Ishikawa (cell line): ENCODE measurements at regions not wholly inside any gene's neighbourhood (a gene's known extent, or its start where the extent isn't known, plus 50 kb on each side); places are given as distances from the start of the nearest gene placed in this dataset.

Source experiments
- CEBPB ChIP-seq: IDR thresholded peaks from 2 replicates; pipeline ENCODE4 v1.6.1; 2012
- CREB1 ChIP-seq: IDR thresholded peaks from 2 replicates; pipeline ENCODE4 v1.6.1; 2012; ENCODE audit warnings: low read depth
- EGR1 ChIP-seq: IDR thresholded peaks from 2 replicates; pipeline ENCODE4 v1.6.1; 2012
- EP300 ChIP-seq: IDR thresholded peaks from 2 replicates; pipeline ENCODE4 v1.6.1; 2012; ENCODE audit warnings: borderline replicate concordance
- FOXM1 ChIP-seq: IDR thresholded peaks from 2 replicates; pipeline ENCODE4 v1.6.1; 2012; ENCODE audit warnings: low read depth, borderline replicate concordance
- NFIC ChIP-seq: IDR thresholded peaks from 2 replicates; pipeline ENCODE4 v1.6.1; 2012
- RAD21 ChIP-seq: IDR thresholded peaks from 2 replicates; pipeline ENCODE4 v1.6.1; 2012; ENCODE audit warnings: low read depth
- TAF1 ChIP-seq: IDR thresholded peaks from 2 replicates; pipeline ENCODE4 v1.6.1; 2012; ENCODE audit warnings: low read depth, mild to moderate bottlenecking
- TCF12 ChIP-seq: IDR thresholded peaks from 2 replicates; pipeline ENCODE4 v1.6.1; 2012; ENCODE audit warnings: low read depth
- TEAD4 ChIP-seq: IDR thresholded peaks from 2 replicates; pipeline ENCODE4 v1.6.1; 2012
- YY1 ChIP-seq: IDR thresholded peaks from 2 replicates; pipeline ENCODE4 v1.6.1; 2012; ENCODE audit warnings: low read depth
- ZBTB7A ChIP-seq: IDR thresholded peaks from 2 replicates; pipeline ENCODE4 v1.6.1; 2012; ENCODE audit warnings: low read depth
- TF ChIP-seq, protein P1 (sequence below): IDR thresholded peaks from 2 replicates; pipeline ENCODE4 v1.6.1; 2012
- TF ChIP-seq, protein P2 (sequence below): IDR thresholded peaks from 2 replicates; pipeline ENCODE4 v1.6.1; 2012; ENCODE audit warnings: low read depth, mild to moderate bottlenecking
- TF ChIP-seq, protein P3 (sequence below): IDR thresholded peaks from 2 replicates; pipeline ENCODE4 v1.6.1; 2012

DNA sequence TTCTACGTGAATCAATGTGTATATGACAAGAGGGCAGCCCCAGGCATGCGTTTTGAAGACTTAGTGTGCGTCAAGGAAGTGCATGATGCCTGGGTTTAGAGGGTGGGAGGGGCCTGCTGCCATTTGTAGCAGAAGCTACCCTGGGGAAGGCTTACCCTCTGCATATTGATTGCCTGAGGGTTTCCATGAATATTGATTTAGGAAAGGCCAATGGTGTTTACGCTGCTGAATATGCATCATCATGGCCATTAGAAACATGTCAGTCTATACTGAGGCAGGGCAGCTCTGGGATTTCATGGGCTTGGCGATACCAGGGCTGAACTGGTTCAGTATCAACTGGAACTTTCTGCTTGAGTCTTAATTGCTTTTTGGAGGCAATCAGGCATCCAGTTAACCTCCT is 259.3 kb downstream of the DCDC2C start:
- TF ChIP-seq, protein P1, sequence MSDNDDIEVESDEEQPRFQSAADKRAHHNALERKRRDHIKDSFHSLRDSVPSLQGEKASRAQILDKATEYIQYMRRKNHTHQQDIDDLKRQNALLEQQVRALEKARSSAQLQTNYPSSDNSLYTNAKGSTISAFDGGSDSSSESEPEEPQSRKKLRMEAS, result no peak
- TF ChIP-seq ZBTB7A, result no peak
- TF ChIP-seq NFIC, result no peak
- no peak for TF ChIP-seq TAF1
- no peak for TF ChIP-seq EP300
- no peak for TF ChIP-seq RAD21
- TF ChIP-seq, protein P2, sequence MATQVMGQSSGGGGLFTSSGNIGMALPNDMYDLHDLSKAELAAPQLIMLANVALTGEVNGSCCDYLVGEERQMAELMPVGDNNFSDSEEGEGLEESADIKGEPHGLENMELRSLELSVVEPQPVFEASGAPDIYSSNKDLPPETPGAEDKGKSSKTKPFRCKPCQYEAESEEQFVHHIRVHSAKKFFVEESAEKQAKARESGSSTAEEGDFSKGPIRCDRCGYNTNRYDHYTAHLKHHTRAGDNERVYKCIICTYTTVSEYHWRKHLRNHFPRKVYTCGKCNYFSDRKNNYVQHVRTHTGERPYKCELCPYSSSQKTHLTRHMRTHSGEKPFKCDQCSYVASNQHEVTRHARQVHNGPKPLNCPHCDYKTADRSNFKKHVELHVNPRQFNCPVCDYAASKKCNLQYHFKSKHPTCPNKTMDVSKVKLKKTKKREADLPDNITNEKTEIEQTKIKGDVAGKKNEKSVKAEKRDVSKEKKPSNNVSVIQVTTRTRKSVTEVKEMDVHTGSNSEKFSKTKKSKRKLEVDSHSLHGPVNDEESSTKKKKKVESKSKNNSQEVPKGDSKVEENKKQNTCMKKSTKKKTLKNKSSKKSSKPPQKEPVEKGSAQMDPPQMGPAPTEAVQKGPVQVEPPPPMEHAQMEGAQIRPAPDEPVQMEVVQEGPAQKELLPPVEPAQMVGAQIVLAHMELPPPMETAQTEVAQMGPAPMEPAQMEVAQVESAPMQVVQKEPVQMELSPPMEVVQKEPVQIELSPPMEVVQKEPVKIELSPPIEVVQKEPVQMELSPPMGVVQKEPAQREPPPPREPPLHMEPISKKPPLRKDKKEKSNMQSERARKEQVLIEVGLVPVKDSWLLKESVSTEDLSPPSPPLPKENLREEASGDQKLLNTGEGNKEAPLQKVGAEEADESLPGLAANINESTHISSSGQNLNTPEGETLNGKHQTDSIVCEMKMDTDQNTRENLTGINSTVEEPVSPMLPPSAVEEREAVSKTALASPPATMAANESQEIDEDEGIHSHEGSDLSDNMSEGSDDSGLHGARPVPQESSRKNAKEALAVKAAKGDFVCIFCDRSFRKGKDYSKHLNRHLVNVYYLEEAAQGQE, result no peak
- no peak for TF ChIP-seq FOXM1
- TF ChIP-seq, protein P3, sequence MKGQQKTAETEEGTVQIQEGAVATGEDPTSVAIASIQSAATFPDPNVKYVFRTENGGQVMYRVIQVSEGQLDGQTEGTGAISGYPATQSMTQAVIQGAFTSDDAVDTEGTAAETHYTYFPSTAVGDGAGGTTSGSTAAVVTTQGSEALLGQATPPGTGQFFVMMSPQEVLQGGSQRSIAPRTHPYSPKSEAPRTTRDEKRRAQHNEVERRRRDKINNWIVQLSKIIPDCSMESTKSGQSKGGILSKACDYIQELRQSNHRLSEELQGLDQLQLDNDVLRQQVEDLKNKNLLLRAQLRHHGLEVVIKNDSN, result no peak
- TF ChIP-seq EGR1, result no peak
- no peak for TF ChIP-seq TEAD4
- TF ChIP-seq CEBPB, result no peak
- TF ChIP-seq CREB1, result no peak
- TF ChIP-seq TCF12, result no peak
- no peak for TF ChIP-seq YY1

DNA sequence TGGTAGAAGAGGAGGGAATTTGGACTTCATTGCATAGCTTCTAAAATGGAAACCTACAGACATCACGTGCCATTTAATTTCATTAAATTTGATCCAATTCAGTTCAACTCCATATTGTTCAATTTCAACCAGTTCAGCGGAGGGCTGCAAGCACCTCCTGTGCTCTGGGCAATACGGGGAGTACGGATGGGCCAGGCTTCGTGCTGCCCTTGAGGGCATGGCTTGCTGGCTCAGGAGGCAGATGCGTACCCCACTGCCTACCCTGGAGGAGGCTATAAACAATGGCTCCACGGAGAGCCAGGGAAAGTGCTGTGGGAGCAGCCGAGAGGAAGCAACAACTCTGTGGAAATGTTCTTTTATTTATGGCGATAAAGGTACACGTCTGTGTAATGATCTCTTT is 261.8 kb downstream of the DCDC2C start:
- TF ChIP-seq EP300 (no peak), TEAD4 (no peak), TAF1 (no peak), RAD21 (no peak), CREB1 (no peak), CEBPB (no peak), FOXM1 (no peak), EGR1 (no peak)
- TF ChIP-seq, protein P3, result no peak
- TF ChIP-seq, protein P2, result no peak
- TF ChIP-seq, protein P1, result no peak

DNA sequence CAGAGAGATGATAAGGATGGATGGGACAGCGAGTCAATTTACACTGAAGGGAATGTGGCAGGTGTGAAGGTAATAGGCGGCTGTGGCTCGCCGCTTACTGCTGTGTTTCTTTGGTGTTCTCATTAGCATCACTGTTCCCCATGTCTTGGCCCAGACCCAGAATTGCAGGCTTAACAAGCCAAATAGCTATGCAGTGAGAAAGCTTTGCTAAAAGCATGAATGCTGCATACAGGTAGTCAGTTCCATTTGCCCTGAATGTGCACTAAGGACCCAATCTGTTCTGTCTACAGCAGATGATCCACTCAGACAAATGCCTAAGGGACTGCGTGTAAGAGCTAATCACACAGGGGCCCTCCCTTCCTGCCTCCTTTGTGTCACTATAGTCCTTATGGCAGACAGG is 262.6 kb downstream of the DCDC2C start:
- TF ChIP-seq TCF12, result no peak
- no peak for TF ChIP-seq NFIC
- no peak for TF ChIP-seq ZBTB7A
- TF ChIP-seq RAD21, result no peak
- TF ChIP-seq YY1, result no peak
- TF ChIP-seq, protein P2, result no peak
- no peak for TF ChIP-seq FOXM1
- TF ChIP-seq EP300, result no peak
- TF ChIP-seq, protein P3, result no peak
- no peak for TF ChIP-seq TAF1
- TF ChIP-seq, protein P1, result no peak
- TF ChIP-seq CREB1, result no peak
- no peak for TF ChIP-seq CEBPB
- TF ChIP-seq TEAD4, result no peak
- TF ChIP-seq EGR1, result no peak

DNA sequence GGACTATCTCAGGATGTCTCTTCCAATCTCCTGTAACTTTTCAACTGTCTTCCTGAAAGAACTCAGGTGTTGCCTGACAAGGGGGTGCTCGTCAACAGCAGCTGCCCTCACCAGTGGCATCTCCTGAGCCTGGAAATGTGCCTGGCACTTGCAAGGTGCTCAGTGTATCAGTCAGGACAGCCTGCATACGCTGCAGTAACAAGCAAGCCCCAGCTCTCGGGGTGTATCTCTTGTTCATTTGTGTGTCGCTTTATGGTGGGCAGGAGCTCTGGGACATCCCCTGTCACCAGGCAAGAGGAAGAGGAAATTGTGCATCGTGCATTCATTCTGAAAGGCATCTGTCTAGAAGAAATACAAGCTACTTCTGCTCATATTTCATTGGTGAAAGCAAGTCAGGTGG is 263.1 kb downstream of the DCDC2C start:
- no peak for TF ChIP-seq NFIC
- no peak for TF ChIP-seq EP300
- no peak for TF ChIP-seq FOXM1
- TF ChIP-seq TAF1, result no peak
- TF ChIP-seq RAD21, result no peak
- no peak for TF ChIP-seq TCF12
- no peak for TF ChIP-seq YY1
- TF ChIP-seq, protein P3, result no peak
- TF ChIP-seq TEAD4, result no peak
